ENCODE measurements at regions not wholly inside any gene's neighbourhood (a gene's known extent, or its start where the extent isn't known, plus 50 kb on each side); places are given as distances from the start of the nearest gene placed in this dataset.

DNA sequence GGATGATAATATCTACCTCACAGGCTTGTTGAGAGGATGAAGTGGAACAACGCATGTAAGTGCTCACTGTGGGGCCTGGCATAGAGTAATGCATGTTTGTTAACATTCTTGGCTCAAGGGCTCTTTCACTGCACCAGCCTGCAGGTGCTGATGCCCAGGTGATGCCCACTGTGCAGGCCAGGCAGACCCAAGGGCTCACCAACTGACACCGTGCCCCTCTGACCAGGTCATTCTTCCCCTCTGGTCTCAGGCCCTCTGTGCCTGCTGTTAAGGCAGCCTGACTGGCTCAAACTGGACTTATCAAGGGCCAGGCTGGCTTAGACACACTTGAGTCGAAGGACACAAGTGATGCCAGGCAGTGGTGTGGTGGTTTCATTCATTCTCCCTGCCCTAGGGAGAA is 90.5 kb downstream of the PJA1 start:
- TF ChIP-seq, protein P1, sequence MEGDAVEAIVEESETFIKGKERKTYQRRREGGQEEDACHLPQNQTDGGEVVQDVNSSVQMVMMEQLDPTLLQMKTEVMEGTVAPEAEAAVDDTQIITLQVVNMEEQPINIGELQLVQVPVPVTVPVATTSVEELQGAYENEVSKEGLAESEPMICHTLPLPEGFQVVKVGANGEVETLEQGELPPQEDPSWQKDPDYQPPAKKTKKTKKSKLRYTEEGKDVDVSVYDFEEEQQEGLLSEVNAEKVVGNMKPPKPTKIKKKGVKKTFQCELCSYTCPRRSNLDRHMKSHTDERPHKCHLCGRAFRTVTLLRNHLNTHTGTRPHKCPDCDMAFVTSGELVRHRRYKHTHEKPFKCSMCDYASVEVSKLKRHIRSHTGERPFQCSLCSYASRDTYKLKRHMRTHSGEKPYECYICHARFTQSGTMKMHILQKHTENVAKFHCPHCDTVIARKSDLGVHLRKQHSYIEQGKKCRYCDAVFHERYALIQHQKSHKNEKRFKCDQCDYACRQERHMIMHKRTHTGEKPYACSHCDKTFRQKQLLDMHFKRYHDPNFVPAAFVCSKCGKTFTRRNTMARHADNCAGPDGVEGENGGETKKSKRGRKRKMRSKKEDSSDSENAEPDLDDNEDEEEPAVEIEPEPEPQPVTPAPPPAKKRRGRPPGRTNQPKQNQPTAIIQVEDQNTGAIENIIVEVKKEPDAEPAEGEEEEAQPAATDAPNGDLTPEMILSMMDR (IDR thresholded peaks at IDR 0.05; ENCODE audit: low read depth, low read length, poor library complexity, severe bottlenecking) = no peak
- TF ChIP-seq EZH2phosphoT487 (IDR thresholded peaks at IDR 0.05; ENCODE audit: borderline replicate concordance, low read length) = no peak

Measured in DOHH2 (cell line).